H9 (cell line): ENCODE measurements at regions not wholly inside any gene's neighbourhood (a gene's known extent, or its start where the extent isn't known, plus 50 kb on each side); places are given as distances from the start of the nearest gene placed in this dataset.

Experiments used
- DNase-seq: peaks from one replicate; pipeline ENCODE4 v3.0.0-alpha.2; 2017
- H2AFZ ChIP-seq: one replicate; pipeline ENCODE4 v1.6.1; 2013; ENCODE audit warnings: mild to moderate bottlenecking, low read length, control low read depth, moderate library complexity
- H2AK5ac ChIP-seq: 2 replicates; pipeline ENCODE4 v1.6.1; 2013; ENCODE audit warnings: low read length, control low read depth, mixed read lengths; ENCODE audit not compliant: insufficient read length
- H2BK120ac ChIP-seq: one replicate; pipeline ENCODE4 v1.6.1; 2013; ENCODE audit warnings: low read depth, mild to moderate bottlenecking, low read length, control low read depth, inconsistent platforms; ENCODE audit not compliant: poor library complexity, severe bottlenecking
- H2BK12ac ChIP-seq: 2 replicates; pipeline ENCODE4 v1.6.1; 2013; ENCODE audit warnings: low read length, control low read depth, mixed read lengths, low read depth; ENCODE audit not compliant: insufficient read length
- H2BK15ac ChIP-seq: 2 replicates; pipeline ENCODE4 v1.6.1; 2013; ENCODE audit warnings: low read depth, low read length, control low read depth
- H2BK20ac ChIP-seq: one replicate; pipeline ENCODE4 v1.6.1; 2013; ENCODE audit warnings: low read depth, mild to moderate bottlenecking, low read length, control low read depth, inconsistent platforms; ENCODE audit not compliant: poor library complexity, severe bottlenecking
- H2BK5ac ChIP-seq: 2 replicates; pipeline ENCODE4 v1.6.1; 2013; ENCODE audit warnings: low read length, control low read depth, mixed read lengths; ENCODE audit not compliant: insufficient read length
- H3K14ac ChIP-seq: 2 replicates; pipeline ENCODE4 v1.6.1; 2013; ENCODE audit warnings: low read length, control low read depth; ENCODE audit not compliant: insufficient read depth
- H3K18ac ChIP-seq: 2 replicates; pipeline ENCODE4 v1.6.1; 2013; ENCODE audit warnings: low read depth, mild to moderate bottlenecking, mixed read lengths, low read length, control low read depth; ENCODE audit not compliant: insufficient read length
- H3K23ac ChIP-seq: 2 replicates; pipeline ENCODE4 v1.6.1; 2013; ENCODE audit warnings: low read length, control low read depth, mixed read lengths, low read depth; ENCODE audit not compliant: insufficient read length
- H3K23me2 ChIP-seq: 2 replicates; pipeline ENCODE4 v1.6.1; 2013; ENCODE audit warnings: low read depth, mild to moderate bottlenecking, mixed read lengths, low read length, control low read depth; ENCODE audit not compliant: insufficient read length, poor library complexity, severe bottlenecking
- H3K27ac ChIP-seq: 2 replicates; pipeline ENCODE4 v1.5.1; 2013; ENCODE audit warnings: low read length, control low read depth, mixed read lengths, low read depth; ENCODE audit not compliant: insufficient read length
- H3K27me3 ChIP-seq: 2 replicates; pipeline ENCODE4 v1.6.1; 2013; ENCODE audit warnings: low read length, control low read depth, inconsistent platforms; ENCODE audit not compliant: insufficient read depth
- H3K4ac ChIP-seq: 2 replicates; pipeline ENCODE4 v1.6.1; 2013; ENCODE audit warnings: low read depth, mild to moderate bottlenecking, control low read depth, inconsistent platforms, low read length, moderate library complexity
- H3K4me1 ChIP-seq: 2 replicates; pipeline ENCODE4 v1.6.1; 2013; ENCODE audit warnings: low read length, control low read depth, inconsistent platforms; ENCODE audit not compliant: insufficient read depth
- H3K4me2 ChIP-seq: 2 replicates; pipeline ENCODE4 v1.6.1; 2013; ENCODE audit warnings: low read length, control low read depth, mixed read lengths; ENCODE audit not compliant: insufficient read length, insufficient read depth
- H3K56ac ChIP-seq: 2 replicates; pipeline ENCODE4 v1.6.1; 2013; ENCODE audit warnings: low read depth, mild to moderate bottlenecking, mixed read lengths, low read length, control low read depth; ENCODE audit not compliant: insufficient read length
- H3K79me1 ChIP-seq: 2 replicates; pipeline ENCODE4 v1.6.1; 2013; ENCODE audit warnings: low read depth, mild to moderate bottlenecking, moderate library complexity, low read length, control low read depth, inconsistent platforms; ENCODE audit not compliant: insufficient read depth, poor library complexity, severe bottlenecking
- H3K79me2 ChIP-seq: 2 replicates; pipeline ENCODE4 v1.6.1; 2013; ENCODE audit warnings: low read length, control low read depth, inconsistent platforms; ENCODE audit not compliant: insufficient read depth
- H3K9ac ChIP-seq: 2 replicates; pipeline ENCODE4 v1.6.1; 2013; ENCODE audit warnings: low read length, control low read depth, mixed read lengths; ENCODE audit not compliant: insufficient read length; ENCODE audit errors: extremely low read depth
- H3K9me3 ChIP-seq: one replicate; pipeline ENCODE4 v1.6.1; 2013; ENCODE audit warnings: low read depth, low read length, inconsistent platforms; ENCODE audit not compliant: control insufficient read depth
- H3T11ph ChIP-seq: one replicate; pipeline ENCODE4 v1.6.1; 2013; ENCODE audit warnings: mild to moderate bottlenecking, low read length, control low read depth, inconsistent platforms
- H4K20me1 ChIP-seq: one replicate; pipeline ENCODE4 v1.6.1; 2013; ENCODE audit not compliant: control insufficient read depth, insufficient read length, insufficient read depth
- H4K5ac ChIP-seq: 2 replicates; pipeline ENCODE4 v1.6.1; 2013; ENCODE audit warnings: low read depth, mild to moderate bottlenecking, mixed read lengths, low read length, control low read depth; ENCODE audit not compliant: insufficient read length
- H4K8ac ChIP-seq: replicated peaks from 2 replicates; pipeline ENCODE4 v1.6.1; 2013; ENCODE audit warnings: low read length, control low read depth, mixed read lengths, low read depth; ENCODE audit not compliant: insufficient read length
- H4K91ac ChIP-seq: 2 replicates; pipeline ENCODE4 v1.6.1; 2013; ENCODE audit warnings: low read depth, mild to moderate bottlenecking, moderate library complexity, mixed read lengths, low read length, control low read depth; ENCODE audit not compliant: insufficient read length
- H3K27ac Mint-ChIP-seq, 3 experiments: 2 replicates in 2 of 3; 3 replicates in 1 of 3; pipeline ENCODE4 v1.8.0; 2020 to 2021; ENCODE audit warnings: mixed read lengths in 3 of 3, mild to moderate bottlenecking in 1 of 3, moderate library complexity in 1 of 3
- H3K27me3 Mint-ChIP-seq: 2 replicates; pipeline ENCODE4 v1.8.0; 2021; ENCODE audit warnings: low read depth, mild to moderate bottlenecking, moderate library complexity, mixed read lengths
- H3K36me3 Mint-ChIP-seq, 3 experiments: 2 replicates in 2 of 3; 3 replicates in 1 of 3; pipeline ENCODE4 v1.8.0; 2020 to 2021; ENCODE audit warnings: low read depth in 3 of 3, mixed read lengths in 3 of 3; ENCODE audit not compliant: insufficient read depth in 1 of 3
- H3K4me1 Mint-ChIP-seq, 2 experiments: 2 replicates each; pipeline ENCODE4 v1.8.0; 2020; ENCODE audit warnings: mixed read lengths in 2 of 2
- H3K4me3 Mint-ChIP-seq, 2 experiments: 2 replicates in 1 of 2; 3 replicates in 1 of 2; pipeline ENCODE4 v1.8.0; 2020 to 2021; ENCODE audit warnings: mild to moderate bottlenecking in 2 of 2, mixed read lengths in 2 of 2, moderate library complexity in 1 of 2
- H3K9me3 Mint-ChIP-seq, 2 experiments: 2 replicates in 1 of 2; 3 replicates in 1 of 2; pipeline ENCODE4 v1.8.0; 2020; ENCODE audit warnings: mild to moderate bottlenecking in 2 of 2, mixed read lengths in 2 of 2, moderate library complexity in 1 of 2
- CTCF ChIP-seq: fragments of 200-600 bp; sonication (generic); conservative IDR thresholded peaks from 3 replicates; pipeline ENCODE4 v1.8.0; 2021; ENCODE audit warnings: antibody characterized with exemption, mild to moderate bottlenecking
- WGBS: extraction: QIAGEN DNeasy Blood & Tissue Kit; methylation state at CpG from one replicate; pipeline ENCODE4 v1.1.7; 2013; ENCODE audit warnings: missing lambda C conversion rate, low lambda C conversion rate, mixed read lengths; ENCODE audit not compliant: insufficient read length; ENCODE audit errors: extremely low coverage; 5-methylcytosine and 5-hydroxymethylcytosine counted together

GRCh38 chr6:156511051-156511450 is 266.1 kb upstream of the ARID1B start:
- no peak overlapping the region for H3K27ac ChIP-seq
- H2BK12ac ChIP-seq, result no peak overlapping the region
- H3K23me2 ChIP-seq, result no peaks in the 10 kb centered on the region
- no CpG with 5 or more reads among the region's 5 CpGs for WGBS
- H3K9ac ChIP-seq, result no peak overlapping the region
- no peaks in the 10 kb centered on the region for H3K9me3 ChIP-seq
- H3K4ac ChIP-seq, result no peak overlapping the region
- no peak for TF ChIP-seq CTCF
- no peak overlapping the region for H4K5ac ChIP-seq
- H3K79me2 ChIP-seq, result no peaks in the 10 kb centered on the region
- no peak overlapping the region for H3T11ph ChIP-seq
- no peak overlapping the region for H2BK120ac ChIP-seq
- no peaks in the 10 kb centered on the region for H4K20me1 ChIP-seq
- no peaks in the 10 kb centered on the region; a peak in 1 of 5 replicates for H3K9me3 Mint-ChIP-seq
- no peak overlapping the region for H2AFZ ChIP-seq
- H3K18ac ChIP-seq, result no peak overlapping the region
- H3K27me3 ChIP-seq, result no peaks in the 10 kb centered on the region
- no peak overlapping the region for H2BK15ac ChIP-seq
- no peak overlapping the region for H3K4me3 Mint-ChIP-seq
- no peak overlapping the region for H4K8ac ChIP-seq
- H3K14ac ChIP-seq, result no peak overlapping the region
- no peak overlapping the region for H3K56ac ChIP-seq
- no peak overlapping the region for H2BK5ac ChIP-seq
- H2BK20ac ChIP-seq, result no peak overlapping the region
- DNase-seq, result no peak
- H3K36me3 Mint-ChIP-seq, result no peaks in the 10 kb centered on the region
- no peak overlapping the region for H2AK5ac ChIP-seq
- peaks cover 2 to 12% of the 10 kb centered on the region in 2 experiments; a peak in 2 of 4 replicates for H3K4me1 Mint-ChIP-seq
- H3K4me2 ChIP-seq, result no peak overlapping the region
- H3K27ac Mint-ChIP-seq, result no peak overlapping the region
- no peaks in the 10 kb centered on the region for H3K27me3 Mint-ChIP-seq
- no peaks in the 10 kb centered on the region for H3K79me1 ChIP-seq
- H4K91ac ChIP-seq, result no peak overlapping the region
- no peak overlapping the region for H3K23ac ChIP-seq
- no peaks in the 10 kb centered on the region for H3K4me1 ChIP-seq
